GM12878 (cell line): ENCODE measurements at regions not wholly inside any gene's neighbourhood (a gene's known extent, or its start where the extent isn't known, plus 50 kb on each side); places are given as distances from the start of the nearest gene placed in this dataset.

ENCODE experiments used
- ATAC-seq: fragments of 200-7000 bp; cut with Tn5 transposase; 3 replicates; pipeline ENCODE4 v1.9.1; 2020; ENCODE audit warnings: mild to moderate bottlenecking, moderate library complexity
- BruUV-seq: library from RNA; stranded (reverse); fragments of 400-500 nt; replicated peaks from 2 replicates; lab custom pipeline; 2021; lab: Mats Ljungman, UMichigan
- CTCF ChIA-PET: fragments of 300-600 bp; sonication (Branson Sonifier 250); formaldehyde crosslinking; extraction: SDS; loops from one replicate; lab custom pipeline; 2021; ENCODE audit warnings: inconsistent platforms; lab: Yijun Ruan, JAX
- POLR2A ChIA-PET: fragments of 350-600 bp; formaldehyde crosslinking; extraction: SDS; loops from one replicate; lab custom pipeline; 2021; ENCODE audit warnings: inconsistent platforms; lab: Charles Lee
- RAD21 ChIA-PET: fragments of 300-600 bp; sonication (Branson Sonifier 250); formaldehyde crosslinking; loops from one replicate; lab custom pipeline; 2023; ENCODE audit warnings: antibody characterized with exemption; ENCODE audit not compliant: unreplicated experiment; lab: Charles Lee
- SMC1A ChIA-PET: fragments of 300-600 bp; sonication (Branson Sonifier 250); formaldehyde crosslinking; loops from one replicate; lab custom pipeline; 2023; ENCODE audit not compliant: unreplicated experiment, uncharacterized antibody; lab: Charles Lee
- DNase-seq: peaks from one replicate; pipeline ENCODE4 v3.0.0-alpha.2; 2011; ENCODE audit warnings: low read depth, low spot score
- FAIRE-seq: peaks from 3 replicates; lab custom pipeline; 2011; peaks lifted over from hg19 to GRCh38; lab: Jason Lieb, UNC
- H2AFZ ChIP-seq: 2 replicates; pipeline ENCODE4 v1.6.0; 2011; ENCODE audit warnings: low read depth, low read length, control low read depth; ENCODE audit not compliant: control insufficient read depth
- H3K27ac ChIP-seq: 2 replicates; pipeline ENCODE4 v1.5.1; 2011; ENCODE audit warnings: control low read depth; ENCODE audit not compliant: control insufficient read depth, insufficient read depth
- H3K27me3 ChIP-seq, 2 experiments: replicated peaks in 1 of 2; 2 replicates each; pipeline versions ENCODE4 v1.6.0 to v1.6.1; 2011; ENCODE audit warnings: low read length in 1 of 2; ENCODE audit not compliant: control insufficient read depth in 2 of 2, insufficient read depth in 2 of 2
- H3K36me3 ChIP-seq, 2 experiments: 2 replicates each; pipeline ENCODE4 v1.5.1; 2011; ENCODE audit warnings: low read length in 1 of 2; ENCODE audit not compliant: control insufficient read depth in 2 of 2, insufficient read depth in 2 of 2
- H3K4me1 ChIP-seq: 2 replicates; pipeline ENCODE4 v1.6.1; 2011; ENCODE audit warnings: mild to moderate bottlenecking, low read length, moderate library complexity, mixed read lengths; ENCODE audit not compliant: control insufficient read depth, insufficient read depth
- H3K4me2 ChIP-seq: 2 replicates; pipeline ENCODE4 v1.6.0; 2011; ENCODE audit warnings: control low read depth; ENCODE audit not compliant: control insufficient read depth, insufficient read depth
- H3K4me3 ChIP-seq: fragments of 200-600 bp; sonication (generic); 2 replicates; pipeline ENCODE4 v1.5.1; 2016
- H3K79me2 ChIP-seq: 2 replicates; pipeline ENCODE4 v1.6.0; 2011; ENCODE audit warnings: low read length; ENCODE audit not compliant: control insufficient read depth, insufficient read depth
- H3K9ac ChIP-seq: 2 replicates; pipeline ENCODE4 v1.8.0; 2011; ENCODE audit warnings: low read length, control low read depth, mixed read lengths; ENCODE audit not compliant: control insufficient read depth, insufficient read depth
- H3K9me3 ChIP-seq: replicated peaks from 3 replicates; pipeline ENCODE4 v1.5.1; 2011; ENCODE audit warnings: mild to moderate bottlenecking, low read length; ENCODE audit not compliant: control insufficient read depth, insufficient read depth
- H4K20me1 ChIP-seq: 2 replicates; pipeline ENCODE4 v1.6.0; 2011; ENCODE audit not compliant: control insufficient read depth, insufficient read depth
- CHD4 ChIP-seq: fragments of 200-600 bp; sonication (generic); IDR thresholded peaks from 2 replicates; pipeline ENCODE4 v1.6.1; 2016; ENCODE audit warnings: mild to moderate bottlenecking
- E4F1 ChIP-seq: fragments of 450-650 bp; IDR thresholded peaks from 2 replicates; pipeline ENCODE4 v1.6.1; 2018; ENCODE audit warnings: borderline replicate concordance, mild to moderate bottlenecking; ENCODE audit not compliant: partially characterized antibody
- EP300 ChIP-seq, 2 experiments: fragments of 150-350 bp in 1 of 2; IDR thresholded peaks; 2 replicates each; pipeline ENCODE4 v1.6.1; 2011 to 2012; ENCODE audit warnings: low read depth in 2 of 2, low read length in 2 of 2, borderline replicate concordance in 1 of 2, improper control_type of control experiment in 1 of 2, inconsistent platforms in 1 of 2; ENCODE audit not compliant: control insufficient read depth in 1 of 2
- GATAD2B ChIP-seq: fragments of 450-650 bp; conservative IDR thresholded peaks from 2 replicates; pipeline ENCODE4 v1.6.1; 2017; ENCODE audit warnings: low read depth, mild to moderate bottlenecking, moderate library complexity
- HDAC2 ChIP-seq: fragments of 200-600 bp; sonication (generic); IDR thresholded peaks from 2 replicates; pipeline ENCODE4 v1.6.1; 2017
- KDM1A ChIP-seq: fragments of 200-600 bp; sonication (generic); IDR thresholded peaks from 2 replicates; pipeline ENCODE4 v1.6.1; 2016; ENCODE audit warnings: borderline replicate concordance
- LARP7 ChIP-seq: fragments of 450-650 bp; IDR thresholded peaks from 2 replicates; pipeline ENCODE4 v1.6.1; 2017; ENCODE audit warnings: mild to moderate bottlenecking
- MTA3 ChIP-seq: IDR thresholded peaks from 2 replicates; pipeline ENCODE4 v1.6.1; 2012; ENCODE audit warnings: low read length, inconsistent platforms, borderline replicate concordance
- PAX5 ChIP-seq: IDR thresholded peaks from 2 replicates; pipeline ENCODE4 v1.6.1; 2011; ENCODE audit warnings: low read depth, low read length, borderline replicate concordance
- POLR2AphosphoS2 ChIP-seq: IDR thresholded peaks from 2 replicates; pipeline ENCODE4 v1.6.1; 2011; ENCODE audit warnings: low read depth, mild to moderate bottlenecking, low read length, improper control_type of control experiment, moderate library complexity
- POLR2AphosphoS5 ChIP-seq: IDR thresholded peaks from 2 replicates; pipeline ENCODE4 v1.6.1; 2011; ENCODE audit warnings: mild to moderate bottlenecking, low read length, inconsistent platforms
- POU2F2 ChIP-seq: IDR thresholded peaks from 3 replicates; pipeline ENCODE4 v1.6.1; 2011; ENCODE audit warnings: low read depth, mild to moderate bottlenecking, low read length, borderline replicate concordance
- RB1 ChIP-seq: fragments of 450-650 bp; formaldehyde crosslinking; IDR thresholded peaks from 2 replicates; pipeline ENCODE4 v1.6.1; 2017; ENCODE audit warnings: mild to moderate bottlenecking, borderline replicate concordance
- RUNX3 ChIP-seq: IDR thresholded peaks from 2 replicates; pipeline ENCODE4 v1.6.1; 2012; ENCODE audit warnings: low read length, inconsistent platforms
- STAT1 ChIP-seq: fragments of 450-650 bp; conservative IDR thresholded peaks from 2 replicates; pipeline ENCODE4 v1.6.1; 2014; ENCODE audit warnings: antibody characterized with exemption, mild to moderate bottlenecking
- TCF7 ChIP-seq: IDR thresholded peaks from 2 replicates; pipeline ENCODE4 v1.6.1; 2014; ENCODE audit warnings: antibody characterized with exemption, borderline replicate concordance
- ZNF24 ChIP-seq: fragments of 450-650 bp; IDR thresholded peaks from 2 replicates; pipeline ENCODE4 v1.6.1; 2017; ENCODE audit warnings: antibody characterized with exemption, mild to moderate bottlenecking
- ZNF592 ChIP-seq: fragments of 450-650 bp; IDR thresholded peaks from 2 replicates; pipeline ENCODE4 v1.6.1; 2017; ENCODE audit warnings: mild to moderate bottlenecking, moderate library complexity
- ZNF622 ChIP-seq: fragments of 450-650 bp; IDR thresholded peaks from 2 replicates; pipeline ENCODE4 v1.6.1; 2017; ENCODE audit warnings: mild to moderate bottlenecking, inconsistent platforms
- ZSCAN29 ChIP-seq: fragments of 450-650 bp; IDR thresholded peaks from 2 replicates; pipeline ENCODE4 v1.6.1; 2017; ENCODE audit warnings: mild to moderate bottlenecking, moderate library complexity
- in situ Hi-C: fragments of 300-500 bp; cut with MboI; formaldehyde crosslinking; loops from 9 replicates; pipeline ENCODE4 v1.14.3; 2018; ENCODE audit warnings: mixed read lengths
- intact Hi-C: fragments of 100-400 bp; cut with micrococcal nuclease; formaldehyde crosslinking; loops from one replicate; pipeline ENCODE4 v1.14.2; 2022; ENCODE audit not compliant: unreplicated experiment

DNA sequence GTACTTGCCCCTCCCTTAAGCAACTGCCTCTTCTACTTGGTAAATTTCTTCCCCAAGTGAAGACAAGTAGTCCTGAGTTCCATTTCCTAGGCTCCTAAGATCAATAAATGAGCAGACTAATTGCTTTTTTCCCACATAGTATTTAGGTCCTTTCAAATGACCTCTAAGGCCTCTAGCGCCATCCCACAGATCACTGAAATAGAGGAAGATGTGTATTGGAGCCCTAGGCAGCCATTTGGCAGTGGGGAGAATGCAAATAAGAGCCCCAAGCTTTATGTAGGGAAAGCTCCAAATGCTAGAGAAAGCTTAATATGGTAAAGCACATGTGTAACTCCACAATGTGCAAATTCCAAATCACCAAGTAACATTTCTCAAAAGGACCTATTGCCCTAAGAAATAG, 316.5 kb upstream of the PHF14 start (continued):
- no peak for TF ChIP-seq ZNF622
- no peak for TF ChIP-seq LARP7

DNA sequence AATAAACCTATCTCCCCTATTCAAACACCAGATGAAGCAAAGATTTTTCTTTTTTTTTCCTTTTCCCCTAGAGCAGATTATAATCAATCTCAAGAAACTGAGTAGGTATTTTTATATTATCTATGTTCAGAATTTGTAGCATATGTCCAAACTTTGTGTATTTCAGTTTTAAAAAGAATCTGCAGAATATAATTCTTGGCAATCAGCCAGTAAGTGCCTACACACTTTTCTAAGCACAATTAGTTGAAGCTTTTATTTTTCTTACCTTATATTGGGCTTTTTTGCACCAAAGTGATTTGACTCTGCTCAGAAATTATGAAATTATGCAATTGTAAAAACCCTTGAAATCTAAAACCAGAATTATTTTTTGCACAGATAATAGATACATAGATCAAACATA, 315.8 kb upstream of the PHF14 start:
- no peaks in the 10 kb centered on the region for H3K27me3 ChIP-seq
- ATAC-seq = no peak
- CTCF ChIA-PET = no interaction called here
- no peak for DNase-seq
- FAIRE-seq = no peak
- BruUV-seq = no TSS peak
- RAD21 ChIA-PET = no interaction called here
- H3K9me3 ChIP-seq = no peaks in the 10 kb centered on the region
- in situ Hi-C loops = no loop called here
- H3K9ac ChIP-seq = no peak overlapping the region
- H3K4me3 ChIP-seq = no peak overlapping the region
- H3K4me1 ChIP-seq = no peaks in the 10 kb centered on the region
- POLR2A ChIA-PET = no interaction called here
- no peak overlapping the region for H2AFZ ChIP-seq
- SMC1A ChIA-PET = interaction anchor here (0.7 kb wide), 1 partner anchor 22 kb away, joined by 3 read pairs; no protein-coding TSS in a partner anchor
- no peaks in the 10 kb centered on the region for H3K36me3 ChIP-seq
- H3K79me2 ChIP-seq = no peaks in the 10 kb centered on the region
- intact Hi-C loops = no loop called here
- H3K27ac ChIP-seq = no peak overlapping the region
- no peak for TF ChIP-seq KDM1A
- no peak for TF ChIP-seq EP300 (IDR thresholded peaks at IDR 0.05; ENCODE audit: borderline replicate concordance in 1 of 2, control insufficient read depth in 1 of 2, low read depth in 2 of 2, low read length in 2 of 2)
- TF ChIP-seq RB1 = no peak
- TF ChIP-seq POU2F2 = no peak
- TF ChIP-seq ZNF592 = no peak
- no peak for TF ChIP-seq POLR2AphosphoS5
- TF ChIP-seq TCF7 = no peak
- no peak for TF ChIP-seq ZNF24
- no peak for TF ChIP-seq E4F1
- no peak for TF ChIP-seq HDAC2
- TF ChIP-seq MTA3 = no peak
- TF ChIP-seq ZSCAN29 = no peak
- TF ChIP-seq CHD4 = no peak
- no peak for TF ChIP-seq PAX5
- TF ChIP-seq STAT1 = no peak
- TF ChIP-seq RUNX3 = no peak
- no peak for TF ChIP-seq GATAD2B
- TF ChIP-seq POLR2AphosphoS2 = no peak
- no peaks in the 10 kb centered on the region for H4K20me1 ChIP-seq
- H3K4me2 ChIP-seq = no peak overlapping the region
